ENCODE measurements at regions not wholly inside any gene's neighbourhood (a gene's known extent, or its start where the extent isn't known, plus 50 kb on each side); places are given as distances from the start of the nearest gene placed in this dataset.

DNA sequence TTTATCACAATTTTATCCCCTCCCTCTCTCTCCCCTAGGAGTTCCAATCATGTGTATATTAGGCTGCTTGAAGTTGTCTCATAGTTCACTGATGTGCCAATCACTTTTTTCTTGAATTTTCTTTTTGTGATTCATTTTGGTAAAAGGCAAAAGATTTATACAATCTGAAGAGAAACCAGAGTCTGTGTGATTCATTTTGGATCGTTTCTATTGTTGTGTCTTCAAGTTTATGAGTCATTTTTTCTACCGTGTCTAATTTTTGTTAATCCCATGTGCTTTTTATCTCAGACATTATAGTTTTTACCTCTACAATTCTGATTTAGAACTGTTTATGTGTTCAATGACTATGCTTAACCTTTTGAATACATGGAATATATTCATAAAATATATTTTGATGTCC, 483.9 kb upstream of the AUTS2 start:
- TF ChIP-seq, protein P1, sequence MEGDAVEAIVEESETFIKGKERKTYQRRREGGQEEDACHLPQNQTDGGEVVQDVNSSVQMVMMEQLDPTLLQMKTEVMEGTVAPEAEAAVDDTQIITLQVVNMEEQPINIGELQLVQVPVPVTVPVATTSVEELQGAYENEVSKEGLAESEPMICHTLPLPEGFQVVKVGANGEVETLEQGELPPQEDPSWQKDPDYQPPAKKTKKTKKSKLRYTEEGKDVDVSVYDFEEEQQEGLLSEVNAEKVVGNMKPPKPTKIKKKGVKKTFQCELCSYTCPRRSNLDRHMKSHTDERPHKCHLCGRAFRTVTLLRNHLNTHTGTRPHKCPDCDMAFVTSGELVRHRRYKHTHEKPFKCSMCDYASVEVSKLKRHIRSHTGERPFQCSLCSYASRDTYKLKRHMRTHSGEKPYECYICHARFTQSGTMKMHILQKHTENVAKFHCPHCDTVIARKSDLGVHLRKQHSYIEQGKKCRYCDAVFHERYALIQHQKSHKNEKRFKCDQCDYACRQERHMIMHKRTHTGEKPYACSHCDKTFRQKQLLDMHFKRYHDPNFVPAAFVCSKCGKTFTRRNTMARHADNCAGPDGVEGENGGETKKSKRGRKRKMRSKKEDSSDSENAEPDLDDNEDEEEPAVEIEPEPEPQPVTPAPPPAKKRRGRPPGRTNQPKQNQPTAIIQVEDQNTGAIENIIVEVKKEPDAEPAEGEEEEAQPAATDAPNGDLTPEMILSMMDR (conservative IDR thresholded peaks at IDR 0.05; ENCODE audit: low read depth, low read length), result no peak
- TF ChIP-seq EZH2 (IDR thresholded peaks at IDR 0.05; ENCODE audit: borderline replicate concordance, low read depth, low read length, poor library complexity, severe bottlenecking), result no peak

Data from A673 (cell line).